Erythroblast (primary cell): ENCODE measurements at regions not wholly inside any gene's neighbourhood (a gene's known extent, or its start where the extent isn't known, plus 50 kb on each side); places are given as distances from the start of the nearest gene placed in this dataset.

Source experiments
- GATA1 ChIP-seq: IDR thresholded peaks from 2 replicates; pipeline ENCODE4 v1.6.1; 2011; ENCODE audit warnings: low read depth, mild to moderate bottlenecking, control low read depth, low read length, moderate library complexity
- POLR2A ChIP-seq: IDR thresholded peaks from 2 replicates; pipeline ENCODE4 v1.6.1; 2011; ENCODE audit warnings: mild to moderate bottlenecking, low read length

DNA sequence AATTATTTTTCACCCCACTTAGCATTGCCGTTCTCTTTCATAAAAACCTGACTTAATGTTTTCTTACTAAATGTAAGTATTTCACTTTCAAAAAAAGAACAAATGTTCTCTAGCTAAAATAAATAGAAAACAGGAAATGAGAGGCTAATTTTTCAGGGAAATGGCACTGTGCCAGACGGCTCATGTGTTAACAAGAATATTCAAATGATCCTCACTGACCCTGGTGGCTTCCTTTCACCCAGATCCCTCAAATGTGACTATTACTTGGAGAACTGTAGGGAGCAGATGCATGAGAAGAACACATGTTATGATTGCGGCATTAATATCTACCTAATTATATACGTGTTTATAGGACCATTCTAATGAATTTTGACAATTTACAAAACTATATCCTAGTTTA lies 827.7 kb downstream of the SOCS6 start:
- no peak for TF ChIP-seq POLR2A
- TF ChIP-seq GATA1, result no peak
